ENCODE measurements at regions not wholly inside any gene's neighbourhood (a gene's known extent, or its start where the extent isn't known, plus 50 kb on each side); places are given as distances from the start of the nearest gene placed in this dataset.

DNA sequence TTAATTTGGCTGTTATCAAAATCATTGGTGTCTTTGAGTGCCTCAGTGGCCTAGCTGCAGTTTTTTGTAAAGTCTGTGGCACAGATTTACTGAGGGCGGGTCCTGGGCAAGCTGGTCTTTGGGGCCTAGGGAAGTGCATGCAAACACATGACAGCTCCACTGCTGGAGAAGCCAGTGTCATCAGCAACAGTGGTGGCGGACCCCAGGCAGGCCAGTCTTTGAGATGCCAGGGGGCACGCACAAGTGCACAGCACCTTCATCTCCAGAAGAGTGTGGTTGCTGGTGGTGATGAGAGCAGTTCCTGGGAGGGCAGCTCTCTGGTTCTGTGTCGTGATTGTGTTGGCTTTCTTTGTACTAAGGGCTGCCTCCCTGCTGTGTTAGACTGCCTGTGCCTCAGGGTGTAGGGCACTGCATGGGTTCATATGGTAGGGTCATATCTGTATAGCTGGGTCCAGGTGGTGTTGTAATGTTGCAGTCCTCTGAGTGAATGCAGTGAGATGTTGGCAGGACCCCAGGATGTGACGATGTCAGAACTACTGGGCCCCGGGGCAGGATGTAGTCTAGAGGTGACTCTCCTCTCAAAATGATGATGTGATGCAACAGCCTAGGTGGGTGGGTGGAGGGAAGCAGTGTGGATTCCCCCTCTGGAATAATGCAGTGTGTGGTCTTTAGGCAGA, 646.7 kb upstream of the CDH2 start:
- TF ChIP-seq POLR2AphosphoS5 (IDR thresholded peaks at IDR 0.05; ENCODE audit: low read depth, low read length) (no peak), CTCF (IDR thresholded peaks at IDR 0.05) (no peak), TCF7L2 (IDR thresholded peaks at IDR 0.05; ENCODE audit: low read depth, low read length) (no peak), REST (IDR thresholded peaks at IDR 0.05; ENCODE audit: insufficient read depth in 1 of 2, low read depth in 2 of 2, low read length in 1 of 2) (no peak), SIN3A (IDR thresholded peaks at IDR 0.05; ENCODE audit: borderline replicate concordance, insufficient read depth, low read depth, low read length) (no peak)

Data from Panc1 (cell line).